Neural crest cell (in vitro differentiated cells): ENCODE measurements at regions not wholly inside any gene's neighbourhood (a gene's known extent, or its start where the extent isn't known, plus 50 kb on each side); places are given as distances from the start of the nearest gene placed in this dataset.

Experiments used
- DNase-seq: peaks from one replicate; pipeline ENCODE4 v3.0.0; 2021; ENCODE audit warnings: low read depth, mixed read lengths, low spot score
- H3K27ac Mint-ChIP-seq: one replicate; pipeline ENCODE4 v1.8.0; 2021; ENCODE audit warnings: mild to moderate bottlenecking, mixed read lengths; ENCODE audit not compliant: unreplicated experiment
- H3K27me3 Mint-ChIP-seq: 2 replicates; pipeline ENCODE4 v1.8.0; 2021; ENCODE audit warnings: low read depth, mild to moderate bottlenecking, mixed read lengths
- H3K36me3 Mint-ChIP-seq: 2 replicates; pipeline ENCODE4 v1.8.0; 2021; ENCODE audit warnings: low read depth, mild to moderate bottlenecking, mixed read lengths
- H3K4me1 Mint-ChIP-seq: 2 replicates; pipeline ENCODE4 v1.8.0; 2021; ENCODE audit warnings: mixed read lengths
- H3K4me3 Mint-ChIP-seq: one replicate; pipeline ENCODE4 v1.8.0; 2021; ENCODE audit warnings: mild to moderate bottlenecking, mixed read lengths
- H3K9me3 Mint-ChIP-seq: 2 replicates; pipeline ENCODE4 v1.8.0; 2021; ENCODE audit warnings: mixed read lengths
- CTCF ChIP-seq: fragments of 200-600 bp; sonication (generic); conservative IDR thresholded peaks from 2 replicates; pipeline ENCODE4 v1.5.0; 2021; ENCODE audit warnings: antibody characterized with exemption, mild to moderate bottlenecking

DNA sequence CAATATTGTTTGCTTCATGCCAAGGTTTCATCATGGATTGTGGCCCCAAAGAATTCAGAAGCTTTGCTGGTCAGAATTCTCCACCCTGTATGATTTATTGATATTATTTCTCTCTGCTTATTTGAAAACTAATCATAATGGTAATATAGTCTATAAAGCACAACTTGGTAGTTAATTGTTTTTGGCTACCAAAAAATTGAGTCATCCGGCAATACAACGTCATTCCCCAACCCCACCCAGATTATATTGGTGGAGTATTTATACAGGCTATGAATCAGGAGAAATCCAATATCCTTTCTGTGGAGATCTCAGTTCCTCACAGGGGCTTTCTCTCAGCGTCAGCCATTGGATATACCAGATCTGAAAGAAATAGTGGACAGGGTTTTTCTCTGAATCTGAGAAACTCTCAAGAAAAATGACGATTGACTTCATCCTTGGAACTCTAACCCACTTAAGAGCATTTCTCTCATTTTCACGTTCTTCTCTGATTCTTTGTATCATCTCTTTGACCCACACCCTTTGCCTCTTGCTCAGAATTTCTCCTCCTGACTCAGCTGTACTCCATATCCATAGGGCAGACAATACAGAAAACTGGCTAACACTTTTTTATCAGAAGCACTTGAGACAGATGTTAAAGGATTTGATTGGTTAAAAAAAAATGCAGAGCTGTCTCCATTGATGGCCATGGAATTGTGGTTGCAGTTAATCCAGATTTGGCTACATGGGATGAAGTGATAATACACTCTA lies 1055.8 kb upstream of the CADM2 start:
- peaks cover 12% of the 10 kb centered on the region for H3K9me3 Mint-ChIP-seq
- no peaks in the 10 kb centered on the region for H3K27me3 Mint-ChIP-seq
- no peak overlapping the region for H3K4me3 Mint-ChIP-seq
- H3K36me3 Mint-ChIP-seq = no peaks in the 10 kb centered on the region
- no peak for TF ChIP-seq CTCF
- DNase-seq = no peak
- no peaks in the 10 kb centered on the region for H3K4me1 Mint-ChIP-seq
- H3K27ac Mint-ChIP-seq = no peak overlapping the region

DNA sequence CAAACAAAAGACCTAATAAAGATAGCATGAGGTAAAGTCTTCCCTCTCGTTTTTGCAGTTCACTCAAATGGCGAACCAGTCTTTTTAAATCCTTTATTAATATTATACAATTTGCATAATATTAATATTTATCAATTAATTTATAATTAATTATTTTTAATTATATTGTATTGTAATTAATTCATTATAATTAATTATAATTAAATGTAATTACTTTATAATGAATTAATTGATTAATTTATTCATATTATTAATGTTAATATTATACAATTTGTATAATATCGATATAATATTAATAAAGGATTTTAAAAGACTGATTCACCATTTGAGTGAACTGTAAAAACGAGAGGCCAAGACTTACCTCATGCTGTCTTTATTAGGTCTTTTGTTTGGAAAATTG lies 1045.4 kb upstream of the CADM2 start:
- TF ChIP-seq CTCF = no peak
- no peaks in the 10 kb centered on the region for H3K4me1 Mint-ChIP-seq
- H3K9me3 Mint-ChIP-seq = no peaks in the 10 kb centered on the region
- H3K36me3 Mint-ChIP-seq = no peaks in the 10 kb centered on the region
- H3K27me3 Mint-ChIP-seq = no peaks in the 10 kb centered on the region
- no peak for DNase-seq
- H3K4me3 Mint-ChIP-seq = no peak overlapping the region
- H3K27ac Mint-ChIP-seq = no peak overlapping the region

- no peak for TF ChIP-seq CTCF
- H3K9me3 Mint-ChIP-seq = peaks cover 14% of the 10 kb centered on the region
- no peaks in the 10 kb centered on the region for H3K4me1 Mint-ChIP-seq
- no peaks in the 10 kb centered on the region for H3K27me3 Mint-ChIP-seq
- no peak overlapping the region for H3K4me3 Mint-ChIP-seq
- H3K36me3 Mint-ChIP-seq = peaks cover 20% of the 10 kb centered on the region
- H3K27ac Mint-ChIP-seq = no peak overlapping the region
- no peak for DNase-seq
Observed at GRCh38 chr3:83926291-83926690, 1032.5 kb upstream of the CADM2 start.

DNA sequence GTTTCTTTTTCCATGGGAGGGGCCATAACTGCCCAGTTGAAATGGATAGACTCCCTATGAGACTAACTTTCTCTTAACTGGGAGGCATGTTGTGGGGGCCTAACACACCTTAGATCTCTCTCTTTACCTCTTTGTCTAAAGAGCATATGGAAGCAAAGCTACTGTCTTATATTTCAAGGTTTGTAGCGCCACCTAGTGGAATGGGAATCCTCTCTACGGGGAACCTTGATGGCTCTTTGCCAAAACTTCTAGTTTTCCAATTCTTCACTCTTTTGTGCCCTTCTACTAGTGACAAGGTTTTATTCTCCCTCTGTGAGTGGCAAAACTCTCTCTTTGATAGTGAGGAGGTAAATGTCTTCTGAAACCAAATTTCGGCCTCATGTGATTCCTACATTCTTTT lies 1030.4 kb upstream of the CADM2 start:
- no peak for DNase-seq
- TF ChIP-seq CTCF = peak; percentile 34

DNA sequence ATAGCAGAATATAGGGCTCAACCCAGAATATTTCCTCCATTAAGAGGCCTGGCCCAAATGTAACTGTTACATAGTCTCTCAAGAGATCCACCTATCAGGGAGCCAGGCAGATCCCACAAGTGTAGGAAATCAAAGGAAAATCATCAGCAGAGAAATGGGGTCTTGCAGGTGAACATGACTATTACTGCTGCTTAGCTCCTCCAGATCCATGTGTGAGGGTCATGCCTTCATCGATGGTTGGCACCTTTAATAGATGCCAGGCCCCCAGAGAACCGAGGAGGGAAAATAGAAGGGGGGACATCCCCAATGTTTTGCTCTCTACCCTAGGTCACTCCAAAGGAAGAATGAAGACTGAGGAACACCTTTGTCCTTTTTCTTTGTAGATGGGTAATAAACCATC lies 1029.9 kb upstream of the CADM2 start:
- Mint-ChIP-seq H3K4me3 (no peak overlapping the region), H3K4me1 (no peaks in the 10 kb centered on the region)

More for the DNA sequence above, 1030.4 kb upstream of the CADM2 start:
- Mint-ChIP-seq H3K4me1 (no peaks in the 10 kb centered on the region), H3K36me3 (peaks cover 22% of the 10 kb centered on the region), H3K27me3 (no peaks in the 10 kb centered on the region), H3K9me3 (peaks cover 16% of the 10 kb centered on the region), H3K27ac (no peak overlapping the region), H3K4me3 (no peak overlapping the region)

More for the DNA sequence above, 1029.9 kb upstream of the CADM2 start:
- Mint-ChIP-seq H3K36me3 (peaks cover 22% of the 10 kb centered on the region), H3K27me3 (no peaks in the 10 kb centered on the region), H3K27ac (no peak overlapping the region), H3K9me3 (peaks cover 16% of the 10 kb centered on the region)
- DNase-seq = no peak
- TF ChIP-seq CTCF = no peak
